ENCODE measurements at regions not wholly inside any gene's neighbourhood (a gene's known extent, or its start where the extent isn't known, plus 50 kb on each side); places are given as distances from the start of the nearest gene placed in this dataset.

DNA sequence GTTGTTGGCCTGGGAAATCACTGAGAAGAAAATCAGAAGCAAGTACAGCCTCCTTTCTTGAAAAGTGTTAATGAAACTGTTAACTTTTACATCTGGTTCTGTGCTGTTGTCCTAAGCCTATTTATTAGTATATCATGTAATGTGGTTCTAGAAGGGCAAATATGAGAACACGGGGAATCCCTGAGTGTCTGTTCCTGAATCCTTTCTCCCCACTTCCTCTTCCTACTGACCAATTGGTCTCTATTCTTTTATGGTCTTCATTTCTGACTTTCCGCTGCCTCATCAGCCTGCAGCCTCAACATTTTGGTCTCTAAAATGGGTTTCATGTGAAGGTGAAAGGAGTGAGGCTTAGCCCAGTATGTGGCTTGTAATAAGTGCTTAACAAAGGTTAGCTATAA lies 159.9 kb upstream of the MAMLD1 start:
- TF ChIP-seq, protein P1, sequence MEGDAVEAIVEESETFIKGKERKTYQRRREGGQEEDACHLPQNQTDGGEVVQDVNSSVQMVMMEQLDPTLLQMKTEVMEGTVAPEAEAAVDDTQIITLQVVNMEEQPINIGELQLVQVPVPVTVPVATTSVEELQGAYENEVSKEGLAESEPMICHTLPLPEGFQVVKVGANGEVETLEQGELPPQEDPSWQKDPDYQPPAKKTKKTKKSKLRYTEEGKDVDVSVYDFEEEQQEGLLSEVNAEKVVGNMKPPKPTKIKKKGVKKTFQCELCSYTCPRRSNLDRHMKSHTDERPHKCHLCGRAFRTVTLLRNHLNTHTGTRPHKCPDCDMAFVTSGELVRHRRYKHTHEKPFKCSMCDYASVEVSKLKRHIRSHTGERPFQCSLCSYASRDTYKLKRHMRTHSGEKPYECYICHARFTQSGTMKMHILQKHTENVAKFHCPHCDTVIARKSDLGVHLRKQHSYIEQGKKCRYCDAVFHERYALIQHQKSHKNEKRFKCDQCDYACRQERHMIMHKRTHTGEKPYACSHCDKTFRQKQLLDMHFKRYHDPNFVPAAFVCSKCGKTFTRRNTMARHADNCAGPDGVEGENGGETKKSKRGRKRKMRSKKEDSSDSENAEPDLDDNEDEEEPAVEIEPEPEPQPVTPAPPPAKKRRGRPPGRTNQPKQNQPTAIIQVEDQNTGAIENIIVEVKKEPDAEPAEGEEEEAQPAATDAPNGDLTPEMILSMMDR (IDR thresholded peaks at IDR 0.05), result no peak
- TF ChIP-seq POLR2AphosphoS5 (IDR thresholded peaks at IDR 0.05) (no peak), POLR2A (IDR thresholded peaks at IDR 0.05) (no peak), EP300 (IDR thresholded peaks at IDR 0.05) (no peak)
